Mucosa of stomach (tissue), 1 donor: ENCODE measurements at regions not wholly inside any gene's neighbourhood (a gene's known extent, or its start where the extent isn't known, plus 50 kb on each side); places are given as distances from the start of the nearest gene placed in this dataset.

Experiments used
- H3K27me3 ChIP-seq: one replicate; pipeline ENCODE4 v1.7.0; 2013; ENCODE audit warnings: mild to moderate bottlenecking, low read length; ENCODE audit not compliant: control insufficient read depth, insufficient read depth
- H3K36me3 ChIP-seq: one replicate; pipeline ENCODE4 v1.7.0; 2013; ENCODE audit warnings: low read length; ENCODE audit not compliant: control insufficient read depth, insufficient read depth
- H3K4me1 ChIP-seq: one replicate; pipeline ENCODE4 v1.7.0; 2013; ENCODE audit warnings: mild to moderate bottlenecking, low read length; ENCODE audit not compliant: control insufficient read depth, insufficient read depth
- H3K4me3 ChIP-seq: one replicate; pipeline ENCODE4 v1.7.0; 2013; ENCODE audit warnings: low read length
- H3K9ac ChIP-seq: one replicate; pipeline ENCODE4 v1.7.0; 2013; ENCODE audit warnings: mild to moderate bottlenecking, low read length, moderate library complexity
- H3K9me3 ChIP-seq: one replicate; pipeline ENCODE4 v1.7.0; 2013; ENCODE audit warnings: mild to moderate bottlenecking, low read length, moderate library complexity; ENCODE audit not compliant: control insufficient read depth
- donor health status: Pancreatic carcinoma.

DNA sequence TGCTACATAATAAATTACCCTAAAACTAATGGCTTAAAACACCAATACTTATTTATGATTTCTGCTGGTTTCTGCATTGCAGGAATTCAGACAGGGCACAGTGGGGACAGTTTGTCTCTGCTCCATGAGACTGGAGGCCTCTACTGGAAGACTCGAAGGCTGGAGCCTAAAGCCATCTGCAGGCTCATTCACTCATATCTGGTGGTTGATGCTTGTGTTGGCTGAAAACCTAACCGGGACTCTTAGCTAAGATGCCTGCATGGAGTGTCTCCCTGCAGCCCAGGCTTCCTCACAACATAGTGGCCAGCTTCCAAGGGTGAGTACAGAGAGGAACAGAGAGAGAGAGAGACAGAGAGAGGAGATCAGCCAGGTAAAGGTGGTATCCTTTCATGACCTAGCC lies 195.5 kb upstream of the FOXA2 start:
- Histone ChIP-seq H3K36me3 (no peaks in the 10 kb centered on the region), H3K27me3 (no peaks in the 10 kb centered on the region), H3K4me1 (no peaks in the 10 kb centered on the region), H3K9me3 (no peaks in the 10 kb centered on the region), H3K9ac (no peak overlapping the region), H3K4me3 (no peak overlapping the region)

DNA sequence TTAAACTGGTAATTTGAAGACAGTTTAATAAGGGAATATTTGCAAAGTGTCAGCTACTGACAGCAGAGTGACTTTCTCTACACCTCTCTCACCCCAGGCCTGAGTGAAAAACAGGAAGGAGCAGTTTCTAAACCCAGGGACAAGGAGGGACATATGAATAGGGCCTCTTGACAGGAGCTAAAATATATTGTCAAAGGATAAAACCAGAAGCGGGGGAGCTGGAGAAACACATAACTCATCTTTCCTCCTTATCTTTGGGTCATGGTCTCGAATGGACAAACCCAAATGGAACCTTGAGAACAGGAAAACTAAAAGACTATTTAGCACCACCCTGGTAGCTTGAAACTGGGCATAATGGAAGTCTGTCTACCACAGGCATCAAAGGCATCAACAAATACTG lies 197.5 kb upstream of the FOXA2 start:
- H3K9me3 ChIP-seq, result no peaks in the 10 kb centered on the region
- no peaks in the 10 kb centered on the region for H3K36me3 ChIP-seq
- H3K9ac ChIP-seq, result no peak overlapping the region
- H3K4me3 ChIP-seq, result no peak overlapping the region
- no peaks in the 10 kb centered on the region for H3K27me3 ChIP-seq
- no peaks in the 10 kb centered on the region for H3K4me1 ChIP-seq

DNA sequence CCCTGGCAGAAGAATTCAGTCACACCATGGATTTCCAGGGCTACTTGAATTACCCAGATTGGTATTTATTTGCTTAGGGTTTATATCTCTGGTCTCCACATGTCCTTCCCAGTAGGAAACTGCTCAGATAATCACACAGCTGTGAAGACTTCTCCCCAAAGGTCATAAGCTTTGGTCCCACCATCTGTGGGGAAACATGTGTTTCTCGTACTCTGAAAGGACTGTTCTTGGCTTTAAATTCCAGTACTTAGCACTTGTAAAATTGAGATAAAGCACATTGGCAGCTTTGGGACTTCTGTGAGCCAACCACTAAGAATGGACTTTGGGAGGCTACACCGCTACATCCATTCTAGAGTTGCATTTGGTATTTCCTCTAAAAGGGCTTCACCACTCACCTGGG lies 205.3 kb upstream of the FOXA2 start:
- Histone ChIP-seq H3K9ac (no peak overlapping the region), H3K36me3 (no peaks in the 10 kb centered on the region), H3K27me3 (no peaks in the 10 kb centered on the region), H3K9me3 (no peaks in the 10 kb centered on the region), H3K4me1 (peaks cover 5% of the 10 kb centered on the region), H3K4me3 (no peak overlapping the region)

DNA sequence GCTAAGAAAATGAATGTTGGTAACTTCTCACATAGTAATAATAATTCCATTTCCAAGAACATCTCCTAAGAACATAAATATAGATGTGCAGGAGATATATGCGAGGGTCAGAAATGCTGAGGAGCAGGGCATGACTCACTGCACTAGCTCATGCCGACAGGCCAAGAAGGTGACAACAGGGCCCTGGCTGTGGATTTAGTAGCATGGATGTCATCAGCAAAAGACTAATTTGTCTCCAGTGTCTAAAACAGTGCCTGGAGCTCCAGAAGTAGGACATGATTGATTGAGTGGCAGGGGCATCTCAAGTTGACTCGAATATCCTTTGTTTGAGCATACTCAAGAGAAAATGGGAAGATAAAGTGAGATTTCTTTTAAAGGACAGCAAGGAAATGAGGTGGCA lies 207.0 kb upstream of the FOXA2 start:
- H3K36me3 ChIP-seq, result no peaks in the 10 kb centered on the region
- H3K27me3 ChIP-seq, result no peaks in the 10 kb centered on the region
- no peak overlapping the region for H3K4me3 ChIP-seq
- no peaks in the 10 kb centered on the region for H3K9me3 ChIP-seq
- H3K4me1 ChIP-seq, result peaks cover 16% of the 10 kb centered on the region
- no peak overlapping the region for H3K9ac ChIP-seq

DNA sequence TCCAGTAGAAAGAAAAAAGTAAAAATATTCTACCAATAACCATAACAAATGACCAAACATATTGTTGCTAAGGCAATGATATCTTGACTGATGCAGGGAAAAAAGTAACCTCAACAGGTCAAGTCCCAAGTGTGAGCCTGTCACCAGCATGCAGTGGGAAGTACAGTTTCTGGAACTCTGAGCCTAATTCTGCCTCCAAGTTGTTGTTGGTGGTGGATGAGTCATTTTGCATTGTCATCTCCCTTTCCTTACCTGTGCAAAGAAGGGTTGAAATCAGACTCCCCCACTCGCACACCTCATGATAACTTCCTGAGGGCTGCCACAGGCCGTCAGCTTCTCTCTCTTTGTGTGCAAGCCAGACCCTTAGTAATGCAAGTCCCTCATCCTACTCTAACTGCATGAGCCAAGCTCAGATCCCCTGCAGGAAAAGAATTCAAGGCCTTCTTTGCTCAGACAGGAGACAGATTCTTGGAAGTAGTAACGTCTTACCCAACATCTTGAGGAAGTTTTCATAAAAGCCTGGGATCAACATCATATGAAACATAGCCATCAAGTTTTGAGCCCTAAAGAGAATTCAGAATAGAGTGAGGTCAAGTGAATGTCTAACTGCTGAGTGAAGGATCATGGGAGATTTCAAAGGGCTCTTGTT lies 207.6 kb upstream of the FOXA2 start:
- Histone ChIP-seq H3K27me3 (no peaks in the 10 kb centered on the region), H3K4me1 (peaks cover 16% of the 10 kb centered on the region), H3K4me3 (no peak overlapping the region), H3K9ac (no peak overlapping the region), H3K9me3 (no peaks in the 10 kb centered on the region), H3K36me3 (no peaks in the 10 kb centered on the region)

DNA sequence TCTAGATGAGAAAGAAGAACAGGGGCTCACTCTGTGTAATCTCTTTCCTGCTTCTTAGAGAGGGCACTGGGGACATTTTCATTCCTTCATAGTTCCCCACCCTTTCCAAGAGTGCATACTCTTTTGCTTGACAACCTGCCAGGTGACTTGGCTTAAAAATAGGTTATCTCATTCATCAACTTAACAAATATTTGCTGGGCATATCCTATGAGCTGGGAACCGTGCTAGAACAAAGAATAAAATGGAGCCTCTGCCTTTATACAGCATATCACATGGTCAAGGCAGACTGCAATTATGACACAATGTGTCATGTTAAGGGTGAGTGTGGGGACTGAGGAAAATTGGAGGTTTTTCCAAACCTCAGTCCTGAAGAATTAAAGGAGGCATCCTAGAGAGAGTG lies 209.8 kb upstream of the FOXA2 start:
- no peak overlapping the region for H3K9ac ChIP-seq
- no peaks in the 10 kb centered on the region for H3K36me3 ChIP-seq
- H3K4me3 ChIP-seq, result no peak overlapping the region
- H3K27me3 ChIP-seq, result no peaks in the 10 kb centered on the region
- peaks cover 16% of the 10 kb centered on the region for H3K4me1 ChIP-seq
- no peaks in the 10 kb centered on the region for H3K9me3 ChIP-seq

DNA sequence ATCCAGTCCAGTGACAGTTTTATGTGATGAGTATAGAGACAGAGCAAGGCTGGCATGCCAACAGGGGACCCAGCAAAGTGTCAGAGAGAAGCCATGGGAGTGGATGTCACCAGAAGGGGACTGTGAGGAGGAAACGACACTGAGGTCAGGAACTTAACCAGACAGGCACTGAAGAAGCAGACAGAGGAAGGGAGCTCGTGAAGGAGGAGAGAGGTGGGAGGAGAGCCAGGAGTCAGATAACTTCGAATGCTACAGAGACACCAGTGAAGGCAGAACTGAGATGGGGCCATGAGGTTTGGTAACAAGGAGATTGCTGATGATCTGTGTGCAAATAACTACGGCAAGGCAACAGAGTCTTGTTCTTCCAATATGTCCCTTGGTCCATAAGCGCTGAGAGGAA lies 211.1 kb upstream of the FOXA2 start:
- H3K9me3 ChIP-seq, result no peaks in the 10 kb centered on the region
- no peak overlapping the region for H3K4me3 ChIP-seq
- no peaks in the 10 kb centered on the region for H3K27me3 ChIP-seq
- peaks cover 16% of the 10 kb centered on the region for H3K4me1 ChIP-seq
- no peaks in the 10 kb centered on the region for H3K36me3 ChIP-seq
- H3K9ac ChIP-seq, result no peak overlapping the region

DNA sequence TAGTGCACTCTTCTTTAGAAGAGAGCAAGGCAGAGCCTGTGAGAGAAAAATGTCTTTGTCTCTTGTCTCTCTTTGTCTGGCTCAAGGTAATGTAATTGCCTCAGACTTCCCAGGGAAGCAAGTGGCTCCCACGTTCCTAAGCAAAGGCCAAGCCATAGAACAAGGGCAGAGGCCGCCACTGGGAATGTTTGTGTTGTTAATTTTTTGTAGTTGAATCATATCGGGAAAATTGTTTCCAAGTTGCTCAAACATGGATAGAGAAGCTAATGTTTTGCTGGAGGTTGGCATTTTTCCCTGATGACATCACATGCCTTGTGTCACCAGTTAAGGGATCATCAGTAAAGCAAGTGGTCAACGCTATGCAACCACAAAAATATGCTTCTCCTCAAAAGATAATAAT lies 211.5 kb upstream of the FOXA2 start:
- Histone ChIP-seq H3K36me3 (no peaks in the 10 kb centered on the region), H3K4me3 (no peak overlapping the region), H3K4me1 (peaks cover 16% of the 10 kb centered on the region), H3K27me3 (no peaks in the 10 kb centered on the region), H3K9ac (no peak overlapping the region), H3K9me3 (no peaks in the 10 kb centered on the region)

DNA sequence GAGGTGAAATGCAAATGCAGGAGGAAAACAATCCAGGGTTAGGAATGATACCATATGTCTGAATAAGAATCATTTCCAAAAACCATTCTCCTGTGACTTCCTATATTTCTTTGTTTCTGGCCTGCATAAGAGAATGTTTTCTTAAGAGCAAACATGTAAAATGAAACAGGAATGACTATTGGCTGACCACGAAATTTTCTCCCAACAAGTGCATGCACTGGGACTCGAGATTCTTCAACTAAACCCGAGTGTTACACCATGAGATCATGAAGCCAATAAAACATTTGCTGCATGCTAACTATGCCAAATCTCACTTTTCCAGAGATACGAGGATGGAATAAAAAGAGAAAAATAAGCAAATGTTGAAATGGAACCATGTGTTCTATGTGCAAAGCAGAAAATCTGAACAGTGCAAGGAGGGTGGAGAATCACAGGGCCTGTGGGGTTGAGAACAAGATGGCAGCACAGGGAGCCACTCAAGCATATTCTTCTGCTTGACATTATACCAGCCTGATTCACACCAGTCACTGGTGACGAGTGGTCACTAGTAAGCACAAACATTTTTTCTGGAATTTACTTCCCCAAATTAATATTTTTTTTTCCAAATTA lies 212.2 kb upstream of the FOXA2 start:
- no peak overlapping the region for H3K4me3 ChIP-seq
- no peaks in the 10 kb centered on the region for H3K36me3 ChIP-seq
- H3K9ac ChIP-seq, result no peak overlapping the region
- H3K27me3 ChIP-seq, result no peaks in the 10 kb centered on the region
- H3K9me3 ChIP-seq, result no peaks in the 10 kb centered on the region
- peaks cover 16% of the 10 kb centered on the region for H3K4me1 ChIP-seq

DNA sequence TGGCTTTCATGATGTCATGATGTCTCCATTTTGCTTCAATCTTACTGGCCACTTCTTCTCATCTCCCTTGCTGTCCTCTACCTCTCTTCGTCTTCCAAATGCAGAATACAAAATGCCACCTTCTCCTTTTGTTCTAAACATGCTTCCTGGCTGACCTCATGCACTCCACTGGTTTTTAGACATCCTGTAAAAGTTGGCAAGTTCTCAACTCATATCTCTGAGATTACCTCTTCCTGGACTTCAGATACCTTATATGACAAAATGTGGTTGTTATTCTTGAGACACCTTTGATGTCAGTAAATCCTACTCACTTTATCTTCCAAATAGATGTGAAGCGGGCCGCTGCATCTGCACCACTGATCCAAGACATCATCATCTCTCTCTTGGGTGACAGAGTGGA lies 212.7 kb upstream of the FOXA2 start:
- Histone ChIP-seq H3K4me1 (peaks cover 16% of the 10 kb centered on the region), H3K27me3 (no peaks in the 10 kb centered on the region), H3K36me3 (no peaks in the 10 kb centered on the region), H3K4me3 (no peak overlapping the region), H3K9ac (no peak overlapping the region), H3K9me3 (no peaks in the 10 kb centered on the region)

DNA sequence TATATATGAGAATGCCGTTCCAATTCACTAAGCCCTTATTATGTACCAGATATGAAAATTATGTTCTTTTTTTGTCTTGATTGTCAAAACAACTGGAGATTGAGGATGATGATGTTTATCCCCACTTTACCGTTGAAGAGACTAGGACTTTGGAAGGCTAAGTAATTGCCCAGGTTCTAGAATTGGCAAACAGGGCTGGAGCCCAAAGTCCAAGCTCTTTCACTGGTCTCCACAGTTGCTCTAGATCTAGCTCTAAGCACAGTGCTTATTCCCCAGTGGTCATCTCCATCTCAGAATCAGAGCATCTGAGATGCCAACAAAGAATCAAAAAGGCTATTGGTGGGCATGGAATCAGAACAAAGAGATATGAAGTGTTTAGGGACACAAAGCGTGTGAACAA lies 215.3 kb upstream of the FOXA2 start:
- Histone ChIP-seq H3K9ac (no peak overlapping the region), H3K4me1 (peaks cover 11% of the 10 kb centered on the region), H3K9me3 (no peaks in the 10 kb centered on the region), H3K27me3 (no peaks in the 10 kb centered on the region), H3K4me3 (no peak overlapping the region), H3K36me3 (no peaks in the 10 kb centered on the region)

DNA sequence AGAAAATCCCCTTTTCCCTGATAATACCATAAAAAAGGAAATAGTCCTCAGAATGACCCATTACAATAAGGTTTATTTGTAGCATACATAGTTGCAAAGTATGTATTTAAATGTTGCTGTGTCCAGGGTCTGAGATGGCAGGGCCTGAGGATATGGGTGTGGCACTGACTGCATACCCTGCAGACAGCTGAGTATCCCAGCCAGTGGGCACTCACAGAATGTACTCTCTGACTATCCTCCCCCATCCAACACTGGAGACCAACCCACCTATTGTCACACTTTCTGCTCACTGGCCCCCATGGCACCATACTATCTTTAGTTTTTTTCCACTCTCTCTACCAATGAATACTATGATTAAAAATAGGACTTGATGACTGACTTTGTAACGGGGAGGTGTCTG lies 215.8 kb upstream of the FOXA2 start:
- peaks cover 9% of the 10 kb centered on the region for H3K4me1 ChIP-seq

DNA sequence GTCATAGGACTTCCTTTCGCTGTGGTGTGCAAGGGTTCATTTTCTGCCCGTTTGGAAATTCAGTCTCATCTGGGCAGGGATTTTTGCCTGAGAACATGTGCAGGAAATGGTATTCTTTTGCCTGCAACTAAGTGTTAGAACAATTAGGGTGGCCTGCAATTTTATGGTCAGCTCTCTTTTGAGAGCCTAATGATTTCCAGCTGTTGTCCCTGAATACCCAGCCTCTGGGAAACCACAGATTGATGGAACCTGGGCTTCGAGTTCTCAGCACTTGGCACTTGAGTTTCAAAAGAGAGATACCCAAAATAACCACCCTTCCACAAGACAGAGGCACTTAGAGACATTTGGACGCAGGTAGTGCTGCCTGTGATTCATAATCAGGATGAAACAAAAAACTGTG lies 217.2 kb upstream of the FOXA2 start:
- no peak overlapping the region for H3K4me3 ChIP-seq
- no peak overlapping the region for H3K9ac ChIP-seq
- no peaks in the 10 kb centered on the region for H3K36me3 ChIP-seq
- no peaks in the 10 kb centered on the region for H3K9me3 ChIP-seq
- peaks cover 8% of the 10 kb centered on the region for H3K4me1 ChIP-seq
- H3K27me3 ChIP-seq, result no peaks in the 10 kb centered on the region

More for the DNA sequence above, 215.8 kb upstream of the FOXA2 start:
- no peak overlapping the region for H3K4me3 ChIP-seq
- no peak overlapping the region for H3K9ac ChIP-seq
- no peaks in the 10 kb centered on the region for H3K36me3 ChIP-seq
- H3K27me3 ChIP-seq, result no peaks in the 10 kb centered on the region
- no peaks in the 10 kb centered on the region for H3K9me3 ChIP-seq
